HCT116 (cell line): ENCODE measurements at regions not wholly inside any gene's neighbourhood (a gene's known extent, or its start where the extent isn't known, plus 50 kb on each side); places are given as distances from the start of the nearest gene placed in this dataset.

ENCODE experiments used
- ATAC-seq: fragments of 200-7000 bp; cut with Tn5 transposase; 2 replicates; pipeline ENCODE4 v1.9.1; 2020; ENCODE audit warnings: mild to moderate bottlenecking, moderate library complexity
- BruUV-seq: library from RNA; stranded (reverse); fragments of 400-500 nt; replicated peaks from 2 replicates; lab custom pipeline; 2021; lab: Mats Ljungman, UMichigan
- CTCF ChIA-PET: fragments of 300-600 bp; sonication (Branson Sonifier 250); formaldehyde crosslinking; loops from one replicate; lab custom pipeline; 2021; ENCODE audit warnings: antibody characterized with exemption; lab: Charles Lee
- POLR2A ChIA-PET: fragments of 300-600, 350-600 bp; sonication (Branson Sonifier 250); formaldehyde crosslinking; loops from one replicate; lab custom pipeline; 2021; ENCODE audit warnings: antibody characterized with exemption; lab: Charles Lee
- RAD21 ChIA-PET, 2 experiments: fragments of 300-600 bp; sonication (Branson Sonifier 250); formaldehyde crosslinking; loops; one replicate each; lab custom pipeline; 2023; ENCODE audit warnings: low total read pairs in 2 of 2; ENCODE audit not compliant: uncharacterized antibody in 2 of 2, unreplicated experiment in 2 of 2, low non-redundant PET in 1 of 2; lab: Charles Lee
- DNase-seq: peaks from one replicate; pipeline ENCODE4 v3.0.0-alpha.2; 2010; ENCODE audit warnings: low read depth, low spot score
- H2AFZ ChIP-seq: fragments of 200-600 bp; shearing (Covaris generic), sonication (generic); 2 replicates; pipeline ENCODE4 v1.6.1; 2017; ENCODE audit warnings: low read depth, mixed run types, mixed read lengths, antibody characterized with exemption, low read length; ENCODE audit not compliant: poor library complexity, severe bottlenecking
- H3K27ac ChIP-seq: 2 replicates; pipeline ENCODE4 v1.5.1; 2012; ENCODE audit warnings: low read depth, low read length
- H3K27me3 ChIP-seq: fragments of 200-600 bp; sonication (generic); 2 replicates; pipeline ENCODE4 v1.6.1; 2016; ENCODE audit warnings: mixed run types, low read length, mixed read lengths; ENCODE audit not compliant: insufficient read depth
- H3K36me3 ChIP-seq, 2 experiments: fragments of 200-500 bp in 1 of 2; fragments of 200-600 bp in 1 of 2; sonication (Bioruptor generic) in 1 of 2; sonication (generic) in 1 of 2; 2 replicates each; pipeline versions ENCODE4 v1.5.1 to v1.6.1; 2014 to 2016; ENCODE audit warnings: low read length in 2 of 2, inconsistent platforms in 1 of 2, mixed read lengths in 1 of 2, mixed run types in 1 of 2; ENCODE audit not compliant: insufficient read depth in 2 of 2, control insufficient read depth in 1 of 2
- H3K4me1 ChIP-seq, 2 experiments: fragments of 200-600 bp in 1 of 2; sonication (generic) in 1 of 2; 2 replicates each; pipeline versions ENCODE4 v1.5.1 to v1.6.1; 2012 to 2017; ENCODE audit warnings: low read length in 2 of 2, inconsistent platforms in 1 of 2, mild to moderate bottlenecking in 1 of 2, mixed read lengths in 1 of 2, mixed run types in 1 of 2, moderate library complexity in 1 of 2; ENCODE audit not compliant: insufficient read depth in 2 of 2, control insufficient read depth in 1 of 2
- H3K4me2 ChIP-seq: fragments of 200-600 bp; sonication (generic); 2 replicates; pipeline ENCODE4 v1.6.1; 2017; ENCODE audit warnings: mixed run types, low read length, mixed read lengths
- H3K4me3 ChIP-seq, 2 experiments: fragments of 200-600 bp in 1 of 2; sonication (generic) in 1 of 2; replicated peaks in 1 of 2; 2 replicates each; pipeline ENCODE4 v1.5.1; 2011 to 2016; ENCODE audit warnings: low read length in 2 of 2, control low read depth in 1 of 2, low read depth in 1 of 2, mild to moderate bottlenecking in 1 of 2, mixed read lengths in 1 of 2, mixed run types in 1 of 2
- H3K79me2 ChIP-seq: fragments of 200-600 bp; sonication (generic); 2 replicates; pipeline ENCODE4 v1.6.1; 2017; ENCODE audit warnings: mild to moderate bottlenecking, mixed run types, low read length, moderate library complexity, mixed read lengths; ENCODE audit not compliant: insufficient read depth
- H3K9ac ChIP-seq: fragments of 200-600 bp; sonication (generic); 2 replicates; pipeline ENCODE4 v1.6.1; 2016; ENCODE audit warnings: low read length, mixed read lengths
- H3K9me2 ChIP-seq: fragments of 200-600 bp; sonication (generic), shearing (Covaris generic); 2 replicates; pipeline ENCODE4 v1.6.1; 2017; ENCODE audit warnings: mixed run types, mild to moderate bottlenecking, moderate library complexity; ENCODE audit not compliant: insufficient read depth
- H3K9me3 ChIP-seq, 2 experiments: fragments of 200-500 bp in 1 of 2; fragments of 200-600 bp in 1 of 2; sonication (Bioruptor generic) in 1 of 2; sonication (generic) in 1 of 2; 2 replicates each; pipeline ENCODE4 v1.6.1; 2014 to 2017; ENCODE audit warnings: low read length in 2 of 2, mixed read lengths in 2 of 2, inconsistent platforms in 1 of 2, low read depth in 1 of 2, mild to moderate bottlenecking in 1 of 2, mixed run types in 1 of 2, moderate library complexity in 1 of 2; ENCODE audit not compliant: control insufficient read depth in 1 of 2, insufficient read depth in 1 of 2
- H4K20me1 ChIP-seq: fragments of 200-600 bp; sonication (generic), shearing (Covaris generic); 2 replicates; pipeline ENCODE4 v1.6.1; 2017; ENCODE audit warnings: mixed run types, mild to moderate bottlenecking, moderate library complexity; ENCODE audit not compliant: insufficient read depth
- ATF3 ChIP-seq: IDR thresholded peaks from 2 replicates; pipeline ENCODE4 v1.6.1; 2012
- CBX3 ChIP-seq: IDR thresholded peaks from 2 replicates; pipeline ENCODE4 v1.6.1; 2012; ENCODE audit warnings: low read depth
- CTCF ChIP-seq, 3 experiments: fragments of 200-600 bp in 1 of 3; sonication (generic) in 1 of 3; IDR thresholded peaks in 2 of 3; conservative IDR thresholded peaks in 1 of 3; 2 replicates each; pipeline ENCODE4 v1.5.1; 2012 to 2017; ENCODE audit warnings: low read depth in 2 of 3, low read length in 2 of 3, antibody characterized with exemption in 1 of 3, borderline replicate concordance in 1 of 3, control low read depth in 1 of 3, mild to moderate bottlenecking in 1 of 3, mixed read lengths in 1 of 3, mixed run types in 1 of 3, moderate library complexity in 1 of 3; ENCODE audit not compliant: insufficient read depth in 1 of 3
- EGR1 ChIP-seq: IDR thresholded peaks from 2 replicates; pipeline ENCODE4 v1.6.1; 2012; ENCODE audit warnings: low read depth
- EZH2phosphoT487 ChIP-seq: fragments of 200-600 bp; IDR thresholded peaks from 2 replicates; pipeline ENCODE4 v1.6.1; 2018; ENCODE audit warnings: antibody characterized with exemption, borderline replicate concordance
- FOSL1 ChIP-seq: IDR thresholded peaks from 2 replicates; pipeline ENCODE4 v1.6.1; 2012; ENCODE audit warnings: low read depth
- POLR2AphosphoS5 ChIP-seq: IDR thresholded peaks from 2 replicates; pipeline ENCODE4 v1.6.1; 2011; ENCODE audit warnings: mild to moderate bottlenecking, low read depth, low read length, moderate library complexity
- RAD21 ChIP-seq: IDR thresholded peaks from 2 replicates; pipeline ENCODE4 v1.6.1; 2012; ENCODE audit warnings: low read depth, mild to moderate bottlenecking
- REST ChIP-seq: IDR thresholded peaks from 2 replicates; pipeline ENCODE4 v1.6.1; 2012; ENCODE audit warnings: low read depth
- SRF ChIP-seq: IDR thresholded peaks from 2 replicates; pipeline ENCODE4 v1.6.1; 2012; ENCODE audit warnings: low read depth
- TCF7L2 ChIP-seq: IDR thresholded peaks from 2 replicates; pipeline ENCODE4 v1.7.0; 2011; ENCODE audit warnings: borderline replicate concordance, inconsistent platforms; ENCODE audit not compliant: insufficient read depth, insufficient read length; ENCODE audit errors: extremely low read depth
- YY1 ChIP-seq: IDR thresholded peaks from 2 replicates; pipeline ENCODE4 v1.6.1; 2011; ENCODE audit warnings: low read length, low read depth, moderate library complexity, mild to moderate bottlenecking; ENCODE audit not compliant: insufficient replicate concordance; ENCODE audit errors: extremely low read depth
- ZFX ChIP-seq: fragments of 450-650 bp; IDR thresholded peaks from 2 replicates; pipeline ENCODE4 v1.6.1; 2017
- intact Hi-C: fragments of 100-400 bp; cut with micrococcal nuclease; formaldehyde crosslinking; loops from 2 replicates; pipeline ENCODE4 v1.10.0; 2022

- POLR2A ChIA-PET: no interaction called here
- intact Hi-C loops: no loop called here
- Histone ChIP-seq H3K9me3 (no peaks in the 10 kb centered on the region), H3K4me1 (peaks cover 6 to 14% of the 10 kb centered on the region in 2 experiments; a peak in 1 of 4 replicates)
- TF ChIP-seq EZH2phosphoT487 (no peak), CTCF (IDR thresholded peaks at IDR 0.05 in 2 of 3, conservative IDR thresholded peaks at IDR 0.05 in 1 of 3; ENCODE audit: borderline replicate concordance in 1 of 3, insufficient read depth in 1 of 3, low read depth in 2 of 3, low read length in 2 of 3) (no peak), FOSL1 (0 out of 2 replicates have a peak, but pooled peaks have one; percentile 16), CBX3 (0 out of 2 replicates have a peak, but pooled peaks have one; percentile 2)
- TF ChIP-seq, all 23 proteins: peak for 2
- Histone ChIP-seq H3K4me3 (no peak overlapping the region), H3K9me2 (no peaks in the 10 kb centered on the region), H2AFZ (no peak overlapping the region), H3K27me3 (no peaks in the 10 kb centered on the region), H3K27ac (no peak overlapping the region), H3K36me3 (no peaks in the 10 kb centered on the region), H4K20me1 (no peaks in the 10 kb centered on the region), H3K79me2 (no peaks in the 10 kb centered on the region), H3K9ac (no peak overlapping the region), H3K4me2 (no peak overlapping the region)
- ChIA-PET RAD21 (no interaction called here), CTCF (no interaction called here)
- no TSS peak for BruUV-seq
- ATAC-seq: peak; percentile 17; the same call in 1 of the 2 replicates
- no peak for DNase-seq
These were observed 237.7 kb downstream of the IRS1 start for GRCh38 chr2:226561962-226562361.

- H3K27ac ChIP-seq: no peak overlapping the region
- no peak overlapping the region for H3K4me3 ChIP-seq
- DNase-seq (no peak), ATAC-seq (no peak)
- ChIA-PET RAD21 (interaction anchor here in 1 of 2 experiments (0.5 kb wide), 1 partner anchor 895 kb away, joined by 13 read pairs; no protein-coding TSS in a partner anchor), POLR2A (no interaction called here), CTCF (no interaction called here)
- H3K4me2 ChIP-seq: no peak overlapping the region
- H3K79me2 ChIP-seq: no peaks in the 10 kb centered on the region
- no peak overlapping the region for H3K9ac ChIP-seq
- BruUV-seq: no TSS peak
- intact Hi-C loops: no loop called here
- H3K9me3 ChIP-seq: no peaks in the 10 kb centered on the region
- H3K27me3 ChIP-seq: no peaks in the 10 kb centered on the region
- H3K4me1 ChIP-seq: peaks cover 6 to 14% of the 10 kb centered on the region in 2 experiments; a peak in 1 of 4 replicates
- no peaks in the 10 kb centered on the region for H3K36me3 ChIP-seq
- H3K9me2 ChIP-seq: no peaks in the 10 kb centered on the region
- no peak overlapping the region for H2AFZ ChIP-seq
- no peaks in the 10 kb centered on the region for H4K20me1 ChIP-seq
- TF ChIP-seq YY1: no peak
- no peak for TF ChIP-seq REST
- TF ChIP-seq RAD21: no peak
- TF ChIP-seq EGR1: no peak
- TF ChIP-seq ATF3: no peak
- no peak for TF ChIP-seq ZFX
- TF ChIP-seq TCF7L2: no peak
- TF ChIP-seq SRF: no peak
- no peak for TF ChIP-seq POLR2AphosphoS5
These were observed 239.3 kb downstream of the IRS1 start for GRCh38 chr2:226560325-226560724.
